ENCODE measurements at regions not wholly inside any gene's neighbourhood (a gene's known extent, or its start where the extent isn't known, plus 50 kb on each side); places are given as distances from the start of the nearest gene placed in this dataset.
"Not testable (repeated sequence)": the region's sequence is repeated elsewhere in the genome, so short reads cannot be mapped to it uniquely, and the experiment has no call there.

DNA sequence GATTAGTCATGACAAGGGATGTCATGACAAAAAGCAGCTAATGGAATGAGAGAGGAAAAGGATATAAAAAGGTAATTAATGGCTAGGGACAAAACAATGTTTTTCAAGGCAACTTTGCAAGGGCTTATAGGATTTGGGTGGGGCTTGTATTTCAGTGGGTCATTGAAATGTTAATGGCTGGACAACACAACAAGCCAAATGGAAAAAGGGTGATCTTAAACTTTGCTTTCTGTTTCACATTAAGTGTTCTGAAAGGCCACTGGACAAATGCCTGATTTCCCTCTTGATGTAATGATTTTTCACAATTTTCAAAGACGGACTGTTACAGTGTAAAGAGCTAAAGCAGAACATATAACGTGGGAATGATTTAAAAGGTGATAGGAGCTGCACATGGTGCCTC lies 345.0 kb downstream of the TUSC7 start (continued):
- TF ChIP-seq ZNF462 (CRISPR knock-in tag; IDR thresholded peaks at IDR 0.05), result no peak
- TF ChIP-seq ZNF114 (CRISPR knock-in tag; IDR thresholded peaks at IDR 0.05), result no peak

DNA sequence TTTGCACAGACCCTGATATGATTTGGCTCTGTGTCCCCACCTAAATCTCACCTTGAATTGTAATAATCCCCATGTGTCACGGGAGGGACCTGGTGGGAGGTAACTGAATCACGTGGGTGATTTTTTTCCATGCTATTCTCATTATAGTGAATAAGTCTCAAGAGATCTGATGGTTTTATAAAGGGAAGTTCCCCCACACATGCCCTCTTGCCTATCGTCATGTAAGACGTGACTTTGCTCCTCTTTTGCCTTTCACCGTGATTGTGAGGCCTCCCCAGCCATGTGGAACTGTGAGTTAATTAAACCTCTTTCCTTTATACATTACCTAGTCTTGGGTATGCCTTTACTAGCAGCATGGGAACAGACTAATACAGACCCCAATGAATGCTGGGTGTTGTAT lies 347.4 kb downstream of the TUSC7 start:
- H4K20me1 ChIP-seq (replicated peaks; ENCODE audit: insufficient read depth); H3K27ac Mint-ChIP-seq; H3K79me2 ChIP-seq (replicated peaks; ENCODE audit: insufficient read depth); H3F3A ChIP-seq (replicated peaks; ENCODE audit: low read depth); H3K9me2 ChIP-seq (ENCODE audit: insufficient read depth); H3K4me3 ChIP-seq; H3K36me3 ChIP-seq (ENCODE audit: insufficient read depth); DNase-seq (ENCODE audit: low spot score); H3K4me2 ChIP-seq; H3K4me3 Mint-ChIP-seq; H3K36me3 Mint-ChIP-seq (ENCODE audit: low read depth); H3K9me3 Mint-ChIP-seq; H3K27me3 ChIP-seq (ENCODE audit: insufficient read depth); ATAC-seq; H3K27me3 Mint-ChIP-seq (ENCODE audit: insufficient read depth, low read depth, poor library complexity); H2AFZ ChIP-seq; H3K27ac ChIP-seq (ENCODE audit: low read depth): not testable (repeated sequence)
- H3K4me1 ChIP-seq (ENCODE audit: insufficient read depth), result peaks cover 60% of the 10 kb centered on the region
- peaks cover 49% of the 10 kb centered on the region for H3K4me1 Mint-ChIP-seq

GRCh38 chr3:117059067-117059955 lies 349.7 kb downstream of the TUSC7 start:
- Histone ChIP-seq H3K36me3 (ENCODE audit: insufficient read depth) (no peaks in the 10 kb centered on the region), H3K9me2 (ENCODE audit: insufficient read depth) (no peaks in the 10 kb centered on the region), H3K79me2 (replicated peaks; ENCODE audit: insufficient read depth) (no peaks in the 10 kb centered on the region), H4K20me1 (replicated peaks; ENCODE audit: insufficient read depth) (no peaks in the 10 kb centered on the region), H3F3A (replicated peaks; ENCODE audit: low read depth) (no peaks in the 10 kb centered on the region), H3K27me3 (ENCODE audit: insufficient read depth) (no peaks in the 10 kb centered on the region), H3K4me2 (peak overlapping the region; percentile 56), H3K27ac (ENCODE audit: low read depth) (no peak overlapping the region), H3K4me1 (ENCODE audit: insufficient read depth) (peaks cover 51% of the 10 kb centered on the region), H3K4me3 (peak overlapping the region; percentile 6; the same call in 1 of the 2 replicates), H2AFZ (no peak overlapping the region)
- TF ChIP-seq EZH2phosphoT487 (IDR thresholded peaks at IDR 0.05; ENCODE audit: unreplicated experiment), result no peak
- TF ChIP-seq, protein P1, sequence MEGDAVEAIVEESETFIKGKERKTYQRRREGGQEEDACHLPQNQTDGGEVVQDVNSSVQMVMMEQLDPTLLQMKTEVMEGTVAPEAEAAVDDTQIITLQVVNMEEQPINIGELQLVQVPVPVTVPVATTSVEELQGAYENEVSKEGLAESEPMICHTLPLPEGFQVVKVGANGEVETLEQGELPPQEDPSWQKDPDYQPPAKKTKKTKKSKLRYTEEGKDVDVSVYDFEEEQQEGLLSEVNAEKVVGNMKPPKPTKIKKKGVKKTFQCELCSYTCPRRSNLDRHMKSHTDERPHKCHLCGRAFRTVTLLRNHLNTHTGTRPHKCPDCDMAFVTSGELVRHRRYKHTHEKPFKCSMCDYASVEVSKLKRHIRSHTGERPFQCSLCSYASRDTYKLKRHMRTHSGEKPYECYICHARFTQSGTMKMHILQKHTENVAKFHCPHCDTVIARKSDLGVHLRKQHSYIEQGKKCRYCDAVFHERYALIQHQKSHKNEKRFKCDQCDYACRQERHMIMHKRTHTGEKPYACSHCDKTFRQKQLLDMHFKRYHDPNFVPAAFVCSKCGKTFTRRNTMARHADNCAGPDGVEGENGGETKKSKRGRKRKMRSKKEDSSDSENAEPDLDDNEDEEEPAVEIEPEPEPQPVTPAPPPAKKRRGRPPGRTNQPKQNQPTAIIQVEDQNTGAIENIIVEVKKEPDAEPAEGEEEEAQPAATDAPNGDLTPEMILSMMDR (conservative IDR thresholded peaks at IDR 0.05; ENCODE audit: low read depth in 2 of 2), result peak in 1 of 2 experiments; percentile 80
- no peak overlapping the region for H3K27ac Mint-ChIP-seq
- H3K27me3 Mint-ChIP-seq (ENCODE audit: insufficient read depth, low read depth, poor library complexity), result no peaks in the 10 kb centered on the region
- H3K9me3 Mint-ChIP-seq, result no peaks in the 10 kb centered on the region
- ATAC-seq, result peak; percentile 24; the same call in 1 of the 3 replicates
- H3K4me3 Mint-ChIP-seq, result no peak overlapping the region
- no peaks in the 10 kb centered on the region for H3K36me3 Mint-ChIP-seq (ENCODE audit: low read depth)
- H3K4me1 Mint-ChIP-seq, result peaks cover 46% of the 10 kb centered on the region
- peak; percentile 85 for DNase-seq (ENCODE audit: low spot score)

All from GM23338 (cell line).